Breast epithelium (tissue), 4 donors: ENCODE measurements at regions not wholly inside any gene's neighbourhood (a gene's known extent, or its start where the extent isn't known, plus 50 kb on each side); places are given as distances from the start of the nearest gene placed in this dataset.

Source experiments
- DNase-seq, 2 donors: peaks; one replicate each; pipeline ENCODE4 v3.0.0-alpha.2; 2019; ENCODE audit warnings: low spot score in 2 of 2
- H3K27ac ChIP-seq, 2 donors: fragments of 200-600 bp; sonication (generic) in 1 of 2; one replicate each; pipeline ENCODE4 v1.5.1; 2016 to 2019; ENCODE audit warnings: mild to moderate bottlenecking in 1 of 2
- H3K27me3 ChIP-seq, 2 donors: fragments of 200-600 bp; sonication (generic) in 1 of 2; one replicate each; pipeline versions ENCODE4 v1.5.1 to v1.6.0; 2017 to 2019; ENCODE audit warnings: control low read depth in 1 of 2, mild to moderate bottlenecking in 1 of 2
- H3K36me3 ChIP-seq: fragments of 200-600 bp; one replicate; pipeline ENCODE4 v1.5.1; 2019
- H3K4me1 ChIP-seq, 2 donors: fragments of 200-600 bp; sonication (generic); one replicate each; pipeline ENCODE4 v1.5.1; 2016 to 2019; ENCODE audit warnings: control low read depth in 1 of 2
- H3K4me3 ChIP-seq, 3 donors: fragments of 200-600 bp; sonication (generic); 1 replicate in 2 of 3; 2 replicates in 1 of 3; pipeline ENCODE4 v1.5.1; 2016 to 2019; ENCODE audit warnings: mild to moderate bottlenecking in 3 of 3, moderate library complexity in 2 of 3
- H3K9me3 ChIP-seq, 2 donors: fragments of 200-600 bp; sonication (generic) in 1 of 2; one replicate each; pipeline ENCODE4 v1.5.1; 2016 to 2019; ENCODE audit warnings: control low read depth in 1 of 2
- CTCF ChIP-seq, 3 donors: fragments of 450-650 bp; IDR thresholded peaks; one replicate each; pipeline ENCODE4 v1.5.1; 2016 to 2017; ENCODE audit warnings: antibody characterized with exemption in 3 of 3, mild to moderate bottlenecking in 3 of 3, moderate library complexity in 3 of 3
- POLR2A ChIP-seq: fragments of 450-650 bp; IDR thresholded peaks from one replicate; pipeline ENCODE4 v1.6.1; 2016; ENCODE audit warnings: antibody characterized with exemption, mild to moderate bottlenecking, moderate library complexity
- POLR2AphosphoS5 ChIP-seq, 3 donors: sonication (generic); formaldehyde crosslinking; IDR thresholded peaks; one replicate each; pipeline ENCODE4 v1.6.1; 2017; ENCODE audit warnings: antibody characterized with exemption in 3 of 3
- intact Hi-C: fragments of 100-400 bp; cut with DNase I; formaldehyde crosslinking; loops from one replicate; pipeline ENCODE4 v1.15.1; 2023; ENCODE audit warnings: low total_unique reads

GRCh38 chr5:129395247-129395646, 64.9 kb upstream of the ADAMTS19 start:
- no peaks in the 10 kb centered on the region for H3K4me1 ChIP-seq
- no peak for TF ChIP-seq CTCF (IDR thresholded peaks at IDR 0.05)
- no peak for TF ChIP-seq POLR2AphosphoS5 (IDR thresholded peaks at IDR 0.05)
- TF ChIP-seq POLR2A = no peak
- no peaks in the 10 kb centered on the region for H3K36me3 ChIP-seq
- no peaks in the 10 kb centered on the region for H3K27me3 ChIP-seq
- no peaks in the 10 kb centered on the region for H3K9me3 ChIP-seq
- intact Hi-C loops = no loop called here
- no peak for DNase-seq
- no peak overlapping the region for H3K27ac ChIP-seq
- H3K4me3 ChIP-seq = no peak overlapping the region

- no peak for DNase-seq
- Histone ChIP-seq H3K27ac (no peak overlapping the region), H3K4me3 (no peak overlapping the region), H3K4me1 (no peaks in the 10 kb centered on the region), H3K27me3 (no peaks in the 10 kb centered on the region), H3K36me3 (no peaks in the 10 kb centered on the region), H3K9me3 (no peaks in the 10 kb centered on the region)
- TF ChIP-seq POLR2AphosphoS5 (IDR thresholded peaks at IDR 0.05) (no peak), CTCF (IDR thresholded peaks at IDR 0.05) (no peak), POLR2A (no peak)
- intact Hi-C loops = no loop called here
Observed at GRCh38 chr5:129398026-129398678, 61.9 kb upstream of the ADAMTS19 start.

GRCh38 chr5:129399069-129399468, 61.0 kb upstream of the ADAMTS19 start:
- no peak for DNase-seq
- H3K27me3 ChIP-seq = no peaks in the 10 kb centered on the region
- TF ChIP-seq CTCF (IDR thresholded peaks at IDR 0.05) (no peak), POLR2A (no peak), POLR2AphosphoS5 (IDR thresholded peaks at IDR 0.05) (no peak)
- H3K9me3 ChIP-seq = no peaks in the 10 kb centered on the region
- no peaks in the 10 kb centered on the region for H3K4me1 ChIP-seq
- no peaks in the 10 kb centered on the region for H3K36me3 ChIP-seq
- intact Hi-C loops = no loop called here
- H3K4me3 ChIP-seq = no peak overlapping the region
- no peak overlapping the region for H3K27ac ChIP-seq

GRCh38 chr5:129400395-129400983, 59.6 kb upstream of the ADAMTS19 start:
- no peak overlapping the region for H3K27ac ChIP-seq
- no peaks in the 10 kb centered on the region for H3K36me3 ChIP-seq
- TF ChIP-seq POLR2A (no peak), POLR2AphosphoS5 (IDR thresholded peaks at IDR 0.05) (no peak), CTCF (IDR thresholded peaks at IDR 0.05) (no peak)
- H3K9me3 ChIP-seq = no peaks in the 10 kb centered on the region
- intact Hi-C loops = no loop called here
- H3K27me3 ChIP-seq = no peaks in the 10 kb centered on the region
- no peak overlapping the region for H3K4me3 ChIP-seq
- no peaks in the 10 kb centered on the region for H3K4me1 ChIP-seq
- no peak for DNase-seq

- Histone ChIP-seq H3K36me3 (no peaks in the 10 kb centered on the region), H3K4me3 (no peak overlapping the region), H3K27ac (no peak overlapping the region), H3K4me1 (no peaks in the 10 kb centered on the region), H3K27me3 (no peaks in the 10 kb centered on the region), H3K9me3 (no peaks in the 10 kb centered on the region)
- TF ChIP-seq CTCF (IDR thresholded peaks at IDR 0.05) = no peak
- TF ChIP-seq POLR2AphosphoS5 (IDR thresholded peaks at IDR 0.05) = no peak
- DNase-seq = no peak
- intact Hi-C loops = no loop called here
Observed at GRCh38 chr5:129405222-129405621, 54.9 kb upstream of the ADAMTS19 start.
